Ishikawa (cell line): ENCODE measurements at regions not wholly inside any gene's neighbourhood (a gene's known extent, or its start where the extent isn't known, plus 50 kb on each side); places are given as distances from the start of the nearest gene placed in this dataset.

Source experiments
- CREB1 ChIP-seq: IDR thresholded peaks from 2 replicates; pipeline ENCODE4 v1.6.1; 2012; ENCODE audit warnings: low read depth
- EGR1 ChIP-seq: IDR thresholded peaks from 2 replicates; pipeline ENCODE4 v1.6.1; 2012
- EP300 ChIP-seq: IDR thresholded peaks from 2 replicates; pipeline ENCODE4 v1.6.1; 2012; ENCODE audit warnings: borderline replicate concordance
- RAD21 ChIP-seq: IDR thresholded peaks from 2 replicates; pipeline ENCODE4 v1.6.1; 2012; ENCODE audit warnings: low read depth
- TEAD4 ChIP-seq: IDR thresholded peaks from 2 replicates; pipeline ENCODE4 v1.6.1; 2012
- YY1 ChIP-seq: IDR thresholded peaks from 2 replicates; pipeline ENCODE4 v1.6.1; 2012; ENCODE audit warnings: low read depth
- TF ChIP-seq, protein P1 (sequence below): IDR thresholded peaks from 2 replicates; pipeline ENCODE4 v1.6.1; 2012

DNA sequence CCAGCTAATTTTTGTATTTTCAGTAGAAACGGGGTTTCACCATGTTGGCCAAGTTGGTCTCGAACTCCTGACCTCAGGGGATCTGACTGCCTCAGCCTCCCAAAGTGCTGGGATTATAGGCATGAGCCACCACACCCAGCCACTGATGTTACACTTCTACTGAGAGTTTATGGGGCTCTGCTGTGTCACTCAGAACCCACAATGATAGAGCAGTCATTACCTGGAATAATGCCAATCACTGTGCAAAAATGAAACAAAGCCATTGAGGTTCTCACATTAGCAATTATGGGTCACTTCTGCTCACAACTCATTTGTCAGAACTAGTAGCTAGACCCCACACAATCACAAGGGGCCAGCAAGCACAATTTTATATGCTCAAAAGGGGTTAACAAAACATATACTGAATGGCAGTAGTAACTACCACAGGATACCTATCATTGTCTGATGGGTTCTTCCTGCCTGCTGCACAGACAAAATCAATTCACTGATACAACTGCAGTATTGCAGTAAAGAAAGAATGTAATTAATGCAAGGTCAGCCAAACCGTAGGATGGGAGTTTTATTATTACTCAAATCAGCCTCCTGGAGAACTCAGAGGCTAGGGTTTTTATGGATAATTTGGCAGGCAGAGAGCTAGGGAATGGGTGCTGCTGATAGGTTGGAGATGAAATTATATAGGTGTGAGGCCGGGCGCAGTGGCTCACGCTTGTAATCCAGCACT lies 72.1 kb upstream of the TRIM24 start:
- TF ChIP-seq TEAD4 (no peak), EGR1 (no peak), CREB1 (no peak), RAD21 (no peak), EP300 (no peak), YY1 (no peak)
- TF ChIP-seq, protein P1, sequence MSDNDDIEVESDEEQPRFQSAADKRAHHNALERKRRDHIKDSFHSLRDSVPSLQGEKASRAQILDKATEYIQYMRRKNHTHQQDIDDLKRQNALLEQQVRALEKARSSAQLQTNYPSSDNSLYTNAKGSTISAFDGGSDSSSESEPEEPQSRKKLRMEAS: no peak
